CD4-positive, alpha-beta T cell (primary cell): ENCODE measurements at regions not wholly inside any gene's neighbourhood (a gene's known extent, or its start where the extent isn't known, plus 50 kb on each side); places are given as distances from the start of the nearest gene placed in this dataset.

Experiments
- ATAC-seq: fragments of 200-7000 bp; cut with Tn5 transposase; one replicate; pipeline ENCODE4 v1.10.0; 2022; ENCODE audit warnings: mild to moderate bottlenecking; ENCODE audit not compliant: poor library complexity
- CTCF ChIA-PET: fragments of 350-600 bp; sonication (Branson Sonifier 250); formaldehyde crosslinking; loops from one replicate; lab custom pipeline; 2021; ENCODE audit warnings: antibody characterized with exemption, inconsistent platforms; lab: Charles Lee
- POLR2A ChIA-PET: fragments of 350-600 bp; sonication (Branson Sonifier 250); formaldehyde crosslinking; loops from one replicate; lab custom pipeline; 2021; ENCODE audit warnings: antibody characterized with exemption, inconsistent platforms; lab: Charles Lee
- DNase-seq, 14 experiments: peaks; one replicate each; pipeline ENCODE4 v3.0.0-alpha.2; 2013 to 2020; ENCODE audit warnings: mixed read lengths in 2 of 14
- H3K27ac ChIP-seq, 2 donors: one replicate each; pipeline versions ENCODE4 v1.5.1 to v1.7.0; 2013; ENCODE audit warnings: low read length in 2 of 2, low read depth in 1 of 2, mild to moderate bottlenecking in 1 of 2
- H3K27me3 ChIP-seq, 2 experiments: 1 replicate in 1 of 2; 2 replicates in 1 of 2; pipeline versions ENCODE4 v1.6.1 to v1.7.0; 2013; ENCODE audit warnings: low read length in 2 of 2, control low read depth in 1 of 2, mild to moderate bottlenecking in 1 of 2, moderate library complexity in 1 of 2; ENCODE audit not compliant: insufficient read depth in 2 of 2, control insufficient read depth in 1 of 2
- H3K36me3 ChIP-seq: one replicate; pipeline ENCODE4 v1.6.1; 2013; ENCODE audit warnings: low read length, control low read depth; ENCODE audit not compliant: insufficient read depth
- H3K4me1 ChIP-seq: one replicate; pipeline ENCODE4 v1.6.1; 2013; ENCODE audit warnings: low read length, control low read depth; ENCODE audit not compliant: insufficient read depth
- H3K4me3 ChIP-seq: one replicate; pipeline ENCODE4 v1.5.1; 2013; ENCODE audit warnings: mild to moderate bottlenecking, low read length, moderate library complexity
- H3K9me3 ChIP-seq, 2 experiments: 1 replicate in 1 of 2; 2 replicates in 1 of 2; pipeline versions ENCODE4 v1.6.1 to v1.7.0; 2013; ENCODE audit warnings: low read length in 2 of 2, mild to moderate bottlenecking in 2 of 2, control low read depth in 1 of 2, moderate library complexity in 1 of 2; ENCODE audit not compliant: control insufficient read depth in 1 of 2, insufficient read depth in 1 of 2
- H3K27ac Mint-ChIP-seq: one replicate; pipeline ENCODE4 v1.8.0; 2020; ENCODE audit warnings: mixed read lengths
- H3K27me3 Mint-ChIP-seq: one replicate; pipeline ENCODE4 v1.8.0; 2021; ENCODE audit warnings: mixed read lengths
- H3K36me3 Mint-ChIP-seq: one replicate; pipeline ENCODE4 v1.8.0; 2021; ENCODE audit warnings: low read depth, mixed read lengths
- H3K4me1 Mint-ChIP-seq: one replicate; pipeline ENCODE4 v1.8.0; 2021; ENCODE audit warnings: low read depth, mixed read lengths
- H3K4me3 Mint-ChIP-seq: one replicate; pipeline ENCODE4 v1.8.0; 2020; ENCODE audit warnings: mild to moderate bottlenecking, mixed read lengths
- H3K9me3 Mint-ChIP-seq: one replicate; pipeline ENCODE4 v1.8.0; 2020; ENCODE audit warnings: mixed read lengths
- CTCF ChIP-seq: fragments of 200-600 bp; IDR thresholded peaks from one replicate; pipeline ENCODE4 v1.8.0; 2022; ENCODE audit warnings: antibody characterized with exemption, mild to moderate bottlenecking
- intact Hi-C, 2 experiments: fragments of 100-400 bp; cut with DNase I in 1 of 2; cut with micrococcal nuclease in 1 of 2; formaldehyde crosslinking; loops; one replicate each; pipeline versions ENCODE4 v1.15.1 to v1.9.0; 2023 to 2025; cut with DNase I, micrococcal nuclease

- Histone ChIP-seq H3K36me3 (no peaks in the 10 kb centered on the region), H3K4me3 (no peak overlapping the region), H3K9me3 (peaks cover 5 to 8% of the 10 kb centered on the region in 2 experiments), H3K27ac (no peak overlapping the region), H3K4me1 (no peaks in the 10 kb centered on the region), H3K27me3 (no peaks in the 10 kb centered on the region)
- ChIA-PET POLR2A (no interaction called here), CTCF (no interaction called here)
- ATAC-seq (no peak), DNase-seq (no peak)
- no peak overlapping the region for H3K4me3 Mint-ChIP-seq
- H3K4me1 Mint-ChIP-seq = no peaks in the 10 kb centered on the region
- intact Hi-C loops = no loop called here
- H3K27me3 Mint-ChIP-seq = no peaks in the 10 kb centered on the region
- no peaks in the 10 kb centered on the region for H3K36me3 Mint-ChIP-seq
- peaks cover 5% of the 10 kb centered on the region for H3K9me3 Mint-ChIP-seq
- no peak overlapping the region for H3K27ac Mint-ChIP-seq
- no peak for TF ChIP-seq CTCF
Measured at GRCh38 chr13:22700246-22700887, 480.4 kb upstream of the SGCG start.

DNA sequence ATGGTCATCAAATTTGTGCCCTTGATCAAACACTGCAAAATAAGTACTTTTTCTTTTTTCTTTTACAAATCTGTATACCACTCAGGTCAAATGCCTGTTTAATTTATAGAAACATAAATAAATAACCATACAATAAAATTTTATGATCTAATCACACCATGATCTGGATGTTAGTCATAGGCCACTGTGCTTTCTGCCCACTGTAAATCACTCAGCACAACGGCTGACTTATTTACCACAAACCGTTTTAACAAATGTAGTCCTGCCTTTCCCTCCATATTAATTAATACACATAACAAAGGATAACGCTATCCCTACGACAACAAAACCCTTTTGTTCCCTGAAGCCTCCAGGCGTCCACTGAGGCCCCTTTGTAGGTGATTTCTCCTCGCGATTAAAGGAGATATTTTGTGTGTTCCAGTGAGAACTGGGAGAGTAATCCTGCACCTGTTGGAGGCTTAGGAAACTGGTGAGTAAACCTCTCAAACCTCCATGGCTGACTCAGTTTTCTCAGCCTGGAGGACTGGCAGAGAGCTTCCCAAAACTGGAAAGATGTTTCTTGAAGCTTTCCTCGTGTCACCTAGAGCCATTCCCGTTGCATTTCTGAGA lies 477.1 kb upstream of the SGCG start:
- H3K36me3 Mint-ChIP-seq = no peaks in the 10 kb centered on the region
- ATAC-seq = no peak
- no peaks in the 10 kb centered on the region for H3K36me3 ChIP-seq
- DNase-seq = no peak
- no peaks in the 10 kb centered on the region for H3K4me1 Mint-ChIP-seq
- H3K27ac ChIP-seq = no peak overlapping the region
- H3K27me3 Mint-ChIP-seq = no peaks in the 10 kb centered on the region
- no peak for TF ChIP-seq CTCF
- intact Hi-C loops = no loop called here
- POLR2A ChIA-PET = no interaction called here
- CTCF ChIA-PET = no interaction called here
- H3K4me3 ChIP-seq = no peak overlapping the region
- no peaks in the 10 kb centered on the region for H3K9me3 Mint-ChIP-seq
- H3K4me3 Mint-ChIP-seq = no peak overlapping the region
- no peak overlapping the region for H3K27ac Mint-ChIP-seq
- H3K4me1 ChIP-seq = no peaks in the 10 kb centered on the region
- peaks cover 0 to 13% of the 10 kb centered on the region in 2 experiments for H3K9me3 ChIP-seq
- no peaks in the 10 kb centered on the region for H3K27me3 ChIP-seq

DNA sequence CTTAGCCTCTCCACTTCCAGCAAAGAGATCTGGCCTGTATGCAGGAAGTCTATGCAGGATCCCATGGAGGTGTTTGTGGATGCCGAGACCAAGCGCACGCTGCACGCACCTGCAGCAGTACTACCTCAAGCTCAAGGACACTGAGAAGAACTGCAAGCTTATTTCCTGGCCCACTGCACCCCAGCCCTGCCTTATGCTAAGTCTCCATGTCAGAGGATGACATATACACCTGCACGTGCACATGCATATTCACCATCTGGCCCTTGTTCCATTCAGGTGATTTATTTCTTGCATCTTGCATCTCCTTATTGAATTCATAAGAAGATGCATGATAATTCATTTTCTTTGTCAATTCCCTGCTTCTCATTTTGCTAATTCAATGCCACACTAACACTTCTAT lies 472.8 kb upstream of the SGCG start:
- Histone ChIP-seq H3K27ac (no peak overlapping the region), H3K4me1 (no peaks in the 10 kb centered on the region), H3K9me3 (peaks cover 0 to 12% of the 10 kb centered on the region in 2 experiments), H3K27me3 (no peaks in the 10 kb centered on the region), H3K36me3 (no peaks in the 10 kb centered on the region), H3K4me3 (no peak overlapping the region)
- TF ChIP-seq CTCF = no peak
- Mint-ChIP-seq H3K9me3 (no peaks in the 10 kb centered on the region), H3K36me3 (no peaks in the 10 kb centered on the region), H3K4me3 (no peak overlapping the region), H3K27ac (no peak overlapping the region), H3K4me1 (no peaks in the 10 kb centered on the region), H3K27me3 (no peaks in the 10 kb centered on the region)
- intact Hi-C loops = no loop called here
- POLR2A ChIA-PET = no interaction called here
- CTCF ChIA-PET = no interaction called here
- no peak for DNase-seq
- no peak for ATAC-seq
